Fibroblast of skin of left quadriceps (primary cell): ENCODE measurements at regions not wholly inside any gene's neighbourhood (a gene's known extent, or its start where the extent isn't known, plus 50 kb on each side); places are given as distances from the start of the nearest gene placed in this dataset.
A peak's percentile ranks its signal among the peaks of the same experiment; 100 is the strongest.

ENCODE experiments used
- DNase-seq, 2 experiments: peaks; one replicate each; pipeline ENCODE4 v3.0.0-alpha.2; 2013; ENCODE audit warnings: low read depth in 2 of 2

DNA sequence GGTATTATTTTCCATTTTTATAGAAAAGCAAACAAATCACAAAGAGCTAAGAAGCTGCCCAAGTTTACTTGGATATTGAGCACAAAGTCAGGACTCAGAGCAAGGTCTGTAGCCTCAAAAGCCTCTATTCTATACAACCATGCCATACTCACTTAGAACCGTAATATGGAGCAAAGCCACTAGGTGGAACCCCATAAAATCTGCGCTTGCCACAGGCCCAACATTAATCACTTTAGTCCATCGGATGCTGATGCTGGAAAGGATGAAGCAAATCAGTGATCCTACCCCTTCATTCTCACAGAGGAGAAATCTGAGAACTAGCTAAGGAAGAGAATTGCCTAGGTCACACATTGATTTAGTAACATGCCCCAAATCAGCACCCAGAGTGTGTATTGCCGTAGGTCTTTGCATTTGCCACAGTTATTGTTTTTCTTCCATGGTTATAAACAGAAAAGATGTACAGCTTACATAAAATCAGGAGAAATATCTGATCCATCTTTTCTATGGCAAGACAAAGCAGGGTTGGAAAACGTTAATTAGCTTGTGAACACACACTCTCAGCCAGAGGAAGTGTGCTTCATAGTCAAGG is 56.7 kb upstream of the RAB38 start:
- DNase-seq: peak; percentile 30 to 39

DNA sequence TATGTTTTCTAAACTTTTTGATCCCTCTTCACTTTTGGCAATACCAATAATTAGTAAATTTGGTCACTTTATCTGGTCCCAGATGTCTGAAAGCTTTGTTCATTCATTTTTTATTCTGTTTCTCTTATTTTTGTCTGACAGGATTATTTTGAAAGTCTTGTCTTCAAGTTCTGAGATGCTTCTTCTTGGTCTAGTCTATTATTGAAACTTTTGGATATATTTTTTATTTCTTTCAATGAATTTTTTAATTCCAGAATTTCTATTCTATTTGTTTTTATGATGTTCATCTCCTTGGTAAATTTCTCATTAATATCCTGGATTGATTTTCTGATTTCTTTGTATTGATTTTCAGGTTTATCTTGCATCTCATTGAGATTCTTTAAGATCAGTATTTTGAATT is 54.1 kb upstream of the RAB38 start:
- DNase-seq: no peak
